HepG2 (cell line): ENCODE measurements at regions not wholly inside any gene's neighbourhood (a gene's known extent, or its start where the extent isn't known, plus 50 kb on each side); places are given as distances from the start of the nearest gene placed in this dataset.

Source experiments
- DRAP1 ChIP-seq: IDR thresholded peaks from 2 replicates; pipeline ENCODE4 v1.6.1; 2016; ENCODE audit warnings: missing genetic modification reagents, missing compliant biosample characterization
- IKZF4 ChIP-seq: sonication (generic); formaldehyde crosslinking; IDR thresholded peaks from 2 replicates; pipeline ENCODE4 v1.5.1; 2020; ENCODE audit warnings: borderline replicate concordance, mild to moderate bottlenecking, low read depth, missing genetic modification reagents; ENCODE audit errors: not compliant biosample characterization
- IKZF5 ChIP-seq: IDR thresholded peaks from 2 replicates; pipeline ENCODE4 v1.6.1; 2018; ENCODE audit warnings: missing genetic modification reagents, mild to moderate bottlenecking, missing compliant biosample characterization
- PATZ1 ChIP-seq: sonication (generic); formaldehyde crosslinking; IDR thresholded peaks from 2 replicates; pipeline ENCODE4 v1.4.0; 2020; ENCODE audit warnings: missing genetic modification reagents
- POGZ ChIP-seq: sonication (generic); formaldehyde crosslinking; IDR thresholded peaks from 2 replicates; pipeline ENCODE4 v1.4.0; 2020; ENCODE audit warnings: mild to moderate bottlenecking, missing genetic modification reagents
- RFX3 ChIP-seq: IDR thresholded peaks from 2 replicates; pipeline ENCODE4 v1.6.1; 2016; ENCODE audit warnings: missing biosample characterization, missing genetic modification reagents
- SOX6 ChIP-seq, 2 experiments: fragments of 450-650 bp in 1 of 2; sonication (generic) in 1 of 2; formaldehyde crosslinking in 1 of 2; IDR thresholded peaks; 2 replicates each; pipeline versions ENCODE4 v1.4.0 to v1.6.1; 2017 to 2020; ENCODE audit warnings: antibody characterized with exemption in 1 of 2, mild to moderate bottlenecking in 1 of 2, missing genetic modification reagents in 1 of 2
- TAF15 ChIP-seq: fragments of 200-400 bp; formaldehyde crosslinking; IDR thresholded peaks from one replicate; pipeline ENCODE4 v1.6.1; 2018; ENCODE audit warnings: mild to moderate bottlenecking, low read depth, low read length; ENCODE audit not compliant: poor library complexity, severe bottlenecking
- ZBTB43 ChIP-seq: sonication (generic); formaldehyde crosslinking; conservative IDR thresholded peaks from 2 replicates; pipeline ENCODE4 v1.4.0; 2020; ENCODE audit warnings: missing genetic modification reagents
- ZNF205 ChIP-seq: IDR thresholded peaks from 2 replicates; pipeline ENCODE4 v1.6.1; 2018; ENCODE audit warnings: missing biosample characterization, missing genetic modification reagents
- TF ChIP-seq, protein P1 (sequence below): sonication (generic); formaldehyde crosslinking; IDR thresholded peaks from 2 replicates; pipeline ENCODE4 v1.4.0; 2020; ENCODE audit warnings: low read depth, missing genetic modification reagents
- TF ChIP-seq, protein P2 (sequence below): sonication (generic); formaldehyde crosslinking; IDR thresholded peaks from 2 replicates; pipeline ENCODE4 v1.4.0; 2020; ENCODE audit warnings: missing genetic modification reagents
- TF ChIP-seq, protein P3 (sequence below): sonication (generic); formaldehyde crosslinking; IDR thresholded peaks from 2 replicates; pipeline ENCODE4 v1.9.0; 2022; ENCODE audit warnings: missing genetic modification reagents, mild to moderate bottlenecking, borderline replicate concordance
- TF ChIP-seq, protein P4 (sequence below): sonication (generic); formaldehyde crosslinking; IDR thresholded peaks from 2 replicates; pipeline ENCODE4 v1.5.0; 2020; ENCODE audit warnings: missing genetic modification reagents

DNA sequence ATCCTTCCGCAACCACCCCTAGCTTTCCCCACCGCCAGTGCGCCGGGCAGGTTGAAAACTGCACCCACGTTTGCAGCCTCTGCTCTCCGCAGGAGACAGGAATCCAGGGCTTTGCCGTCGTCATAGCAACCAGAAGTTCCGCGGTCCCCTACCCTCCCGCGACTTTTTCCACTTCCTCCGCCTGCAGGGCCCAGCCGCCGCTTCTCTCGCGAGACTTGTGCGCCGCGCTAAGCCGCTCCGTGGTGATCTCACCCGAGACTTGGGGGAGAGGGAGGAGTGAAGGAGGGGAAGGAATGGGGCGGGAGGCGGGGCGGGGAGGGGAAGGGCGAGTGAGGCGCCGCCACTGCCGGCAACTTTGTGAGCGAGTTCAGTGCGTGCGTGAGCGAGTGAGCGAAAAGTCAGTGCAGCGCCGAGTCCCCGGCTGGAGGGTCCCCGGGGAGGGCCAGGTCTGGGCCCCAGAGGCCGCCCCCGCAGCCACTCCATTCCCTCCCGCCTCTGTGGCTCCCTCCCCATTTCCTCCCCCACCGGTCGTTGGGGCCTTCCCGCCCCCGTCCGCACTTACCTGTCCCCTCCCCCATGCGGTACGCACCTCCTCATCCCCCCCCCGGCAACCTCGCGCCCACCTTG, 413.0 kb downstream of the PCNX1 start, which contains the start of gene SIPA1L1 (continued):
- peak; percentile 86 for TF ChIP-seq POGZ (CRISPR knock-in tag)
- TF ChIP-seq, protein P1, sequence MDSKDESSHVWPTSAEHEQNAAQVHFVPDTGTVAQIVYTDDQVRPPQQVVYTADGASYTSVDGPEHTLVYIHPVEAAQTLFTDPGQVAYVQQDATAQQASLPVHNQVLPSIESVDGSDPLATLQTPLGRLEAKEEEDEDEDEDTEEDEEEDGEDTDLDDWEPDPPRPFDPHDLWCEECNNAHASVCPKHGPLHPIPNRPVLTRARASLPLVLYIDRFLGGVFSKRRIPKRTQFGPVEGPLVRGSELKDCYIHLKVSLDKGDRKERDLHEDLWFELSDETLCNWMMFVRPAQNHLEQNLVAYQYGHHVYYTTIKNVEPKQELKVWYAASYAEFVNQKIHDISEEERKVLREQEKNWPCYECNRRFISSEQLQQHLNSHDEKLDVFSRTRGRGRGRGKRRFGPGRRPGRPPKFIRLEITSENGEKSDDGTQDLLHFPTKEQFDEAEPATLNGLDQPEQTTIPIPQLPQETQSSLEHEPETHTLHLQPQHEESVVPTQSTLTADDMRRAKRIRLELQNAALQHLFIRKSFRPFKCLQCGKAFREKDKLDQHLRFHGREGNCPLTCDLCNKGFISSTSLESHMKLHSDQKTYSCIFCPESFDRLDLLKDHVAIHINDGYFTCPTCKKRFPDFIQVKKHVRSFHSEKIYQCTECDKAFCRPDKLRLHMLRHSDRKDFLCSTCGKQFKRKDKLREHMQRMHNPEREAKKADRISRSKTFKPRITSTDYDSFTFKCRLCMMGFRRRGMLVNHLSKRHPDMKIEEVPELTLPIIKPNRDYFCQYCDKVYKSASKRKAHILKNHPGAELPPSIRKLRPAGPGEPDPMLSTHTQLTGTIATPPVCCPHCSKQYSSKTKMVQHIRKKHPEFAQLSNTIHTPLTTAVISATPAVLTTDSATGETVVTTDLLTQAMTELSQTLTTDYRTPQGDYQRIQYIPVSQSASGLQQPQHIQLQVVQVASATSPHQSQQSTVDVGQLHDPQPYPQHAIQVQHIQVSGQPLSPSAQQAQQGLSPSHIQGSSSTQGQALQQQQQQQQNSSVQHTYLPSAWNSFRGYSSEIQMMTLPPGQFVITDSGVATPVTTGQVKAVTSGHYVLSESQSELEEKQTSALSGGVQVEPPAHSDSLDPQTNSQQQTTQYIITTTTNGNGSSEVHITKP (CRISPR knock-in tag), result peak; percentile 49; the same call in 1 of the 2 replicates
- peak; percentile 94 for TF ChIP-seq PATZ1 (CRISPR knock-in tag)
- peak; percentile 55; the same call in 1 of the 2 replicates for TF ChIP-seq ZNF205 (CRISPR knock-in tag)
- peak; percentile 94 for TF ChIP-seq RFX3 (CRISPR knock-in tag)
- TF ChIP-seq, protein P2, sequence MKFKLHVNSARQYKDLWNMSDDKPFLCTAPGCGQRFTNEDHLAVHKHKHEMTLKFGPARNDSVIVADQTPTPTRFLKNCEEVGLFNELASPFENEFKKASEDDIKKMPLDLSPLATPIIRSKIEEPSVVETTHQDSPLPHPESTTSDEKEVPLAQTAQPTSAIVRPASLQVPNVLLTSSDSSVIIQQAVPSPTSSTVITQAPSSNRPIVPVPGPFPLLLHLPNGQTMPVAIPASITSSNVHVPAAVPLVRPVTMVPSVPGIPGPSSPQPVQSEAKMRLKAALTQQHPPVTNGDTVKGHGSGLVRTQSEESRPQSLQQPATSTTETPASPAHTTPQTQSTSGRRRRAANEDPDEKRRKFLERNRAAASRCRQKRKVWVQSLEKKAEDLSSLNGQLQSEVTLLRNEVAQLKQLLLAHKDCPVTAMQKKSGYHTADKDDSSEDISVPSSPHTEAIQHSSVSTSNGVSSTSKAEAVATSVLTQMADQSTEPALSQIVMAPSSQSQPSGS (CRISPR knock-in tag), result peak; percentile 89
- TF ChIP-seq IKZF5, result peak; percentile 73
- TF ChIP-seq TAF15, result peak; percentile 11
- TF ChIP-seq, protein P3, sequence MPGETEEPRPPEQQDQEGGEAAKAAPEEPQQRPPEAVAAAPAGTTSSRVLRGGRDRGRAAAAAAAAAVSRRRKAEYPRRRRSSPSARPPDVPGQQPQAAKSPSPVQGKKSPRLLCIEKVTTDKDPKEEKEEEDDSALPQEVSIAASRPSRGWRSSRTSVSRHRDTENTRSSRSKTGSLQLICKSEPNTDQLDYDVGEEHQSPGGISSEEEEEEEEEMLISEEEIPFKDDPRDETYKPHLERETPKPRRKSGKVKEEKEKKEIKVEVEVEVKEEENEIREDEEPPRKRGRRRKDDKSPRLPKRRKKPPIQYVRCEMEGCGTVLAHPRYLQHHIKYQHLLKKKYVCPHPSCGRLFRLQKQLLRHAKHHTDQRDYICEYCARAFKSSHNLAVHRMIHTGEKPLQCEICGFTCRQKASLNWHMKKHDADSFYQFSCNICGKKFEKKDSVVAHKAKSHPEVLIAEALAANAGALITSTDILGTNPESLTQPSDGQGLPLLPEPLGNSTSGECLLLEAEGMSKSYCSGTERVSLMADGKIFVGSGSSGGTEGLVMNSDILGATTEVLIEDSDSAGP, result 0 out of 2 replicates have a peak, but pooled peaks have one; percentile 18
- 0 out of 2 replicates have a peak, but pooled peaks have one; percentile 22 for TF ChIP-seq ZBTB43 (CRISPR knock-in tag)
- no peak for TF ChIP-seq IKZF4 (CRISPR knock-in tag)
- TF ChIP-seq, protein P4, sequence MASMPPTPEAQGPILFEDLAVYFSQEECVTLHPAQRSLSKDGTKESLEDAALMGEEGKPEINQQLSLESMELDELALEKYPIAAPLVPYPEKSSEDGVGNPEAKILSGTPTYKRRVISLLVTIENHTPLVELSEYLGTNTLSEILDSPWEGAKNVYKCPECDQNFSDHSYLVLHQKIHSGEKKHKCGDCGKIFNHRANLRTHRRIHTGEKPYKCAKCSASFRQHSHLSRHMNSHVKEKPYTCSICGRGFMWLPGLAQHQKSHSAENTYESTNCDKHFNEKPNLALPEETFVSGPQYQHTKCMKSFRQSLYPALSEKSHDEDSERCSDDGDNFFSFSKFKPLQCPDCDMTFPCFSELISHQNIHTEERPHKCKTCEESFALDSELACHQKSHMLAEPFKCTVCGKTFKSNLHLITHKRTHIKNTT, result no peak
- no peak for TF ChIP-seq SOX6 (IDR thresholded peaks at IDR 0.05)
- TF ChIP-seq SOX6 (CRISPR knock-in tag; IDR thresholded peaks at IDR 0.05), result peak; percentile 35; the same call in 1 of the 2 replicates
- TF ChIP-seq DRAP1 (CRISPR knock-in tag), result peak; percentile 39; the same call in 1 of the 2 replicates
